ENCODE measurements at regions not wholly inside any gene's neighbourhood (a gene's known extent, or its start where the extent isn't known, plus 50 kb on each side); places are given as distances from the start of the nearest gene placed in this dataset.
"Not testable (repeated sequence)": the region's sequence is repeated elsewhere in the genome, so short reads cannot be mapped to it uniquely, and the experiment has no call there.

DNA sequence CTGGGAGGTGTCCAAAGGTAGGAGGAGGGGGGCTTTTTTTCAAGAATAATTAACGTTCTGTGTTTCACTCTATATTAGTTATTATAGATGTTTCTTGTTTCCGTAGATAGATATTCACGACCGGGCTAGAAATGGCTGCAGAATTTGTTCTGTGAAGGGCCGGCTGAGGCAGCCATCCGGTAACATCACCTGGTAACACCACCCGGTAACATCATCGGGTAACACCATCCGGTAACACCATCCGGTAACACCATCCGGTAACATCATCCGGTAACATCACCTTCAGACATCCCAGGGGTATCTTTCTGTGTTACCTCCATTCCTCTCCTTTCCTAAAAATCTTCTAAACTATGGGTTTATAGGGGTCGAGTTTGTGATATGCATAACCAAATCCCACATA is 1336.7 kb upstream of the TMEM132C start:
- no peak overlapping the region for H3K27ac ChIP-seq (ENCODE audit: low read length)
- H3K27me3 ChIP-seq (ENCODE audit: insufficient read depth, low read length) = no peaks in the 10 kb centered on the region
- no peak overlapping the region for H3K4me3 ChIP-seq (ENCODE audit: low read length)
- H3K9ac ChIP-seq (ENCODE audit: low read depth, low read length) = no peak overlapping the region
- no peaks in the 10 kb centered on the region for H3K9me3 ChIP-seq (ENCODE audit: insufficient read depth, low read depth, low read length)
- H3K36me3 ChIP-seq (ENCODE audit: insufficient read depth, low read depth, low read length) = no peaks in the 10 kb centered on the region
- H3K4me1 ChIP-seq (ENCODE audit: insufficient read depth, low read length) = no peaks in the 10 kb centered on the region

DNA sequence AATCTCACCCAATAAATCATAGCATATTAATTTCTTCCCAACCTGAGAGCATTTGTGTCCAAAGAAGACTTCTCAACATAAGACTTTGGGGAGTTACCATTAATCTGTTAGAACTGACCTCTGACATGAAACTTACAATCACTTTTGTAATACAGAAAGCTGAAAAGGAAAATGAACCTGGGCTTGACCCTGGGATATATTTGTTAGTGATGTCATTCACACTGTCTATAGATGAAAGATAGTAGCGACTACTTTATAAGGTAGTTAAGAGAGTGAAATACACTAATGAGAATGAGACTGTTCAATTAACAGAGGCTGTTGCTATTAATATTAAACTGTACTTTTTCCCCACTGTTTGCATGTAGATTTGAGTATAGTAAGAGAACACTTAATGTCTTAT is 1334.8 kb upstream of the TMEM132C start:
- H3K9ac ChIP-seq (ENCODE audit: low read depth, low read length) = no peak overlapping the region
- no peak overlapping the region for H3K27ac ChIP-seq (ENCODE audit: low read length)
- H3K9me3 ChIP-seq (ENCODE audit: insufficient read depth, low read depth, low read length) = no peaks in the 10 kb centered on the region
- no peaks in the 10 kb centered on the region for H3K36me3 ChIP-seq (ENCODE audit: insufficient read depth, low read depth, low read length)
- no peaks in the 10 kb centered on the region for H3K4me1 ChIP-seq (ENCODE audit: insufficient read depth, low read length)
- no peak overlapping the region for H3K4me3 ChIP-seq (ENCODE audit: low read length)
- H3K27me3 ChIP-seq (ENCODE audit: insufficient read depth, low read length) = no peaks in the 10 kb centered on the region

DNA sequence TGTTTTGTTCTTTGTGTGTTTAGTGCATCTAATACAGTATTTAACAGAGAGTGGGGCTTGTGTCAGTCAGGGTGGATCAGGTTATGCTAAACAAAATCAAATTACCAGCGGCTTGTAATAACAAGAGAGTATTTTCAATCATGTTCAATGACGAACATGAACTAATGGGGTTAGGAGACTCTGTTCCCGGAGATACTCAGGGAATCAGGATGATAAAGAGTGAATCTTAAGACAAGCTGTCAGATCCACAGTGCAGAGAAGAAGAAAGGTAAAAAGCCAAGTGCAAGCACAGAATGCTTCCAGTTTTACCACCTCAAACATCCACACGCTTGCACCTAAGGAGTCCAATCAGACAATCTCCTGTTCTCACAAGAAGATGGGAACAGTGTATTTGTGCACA is 1331.5 kb upstream of the TMEM132C start:
- H3K36me3 ChIP-seq (ENCODE audit: insufficient read depth, low read depth, low read length) = no peaks in the 10 kb centered on the region
- H3K27ac ChIP-seq (ENCODE audit: low read length) = no peak overlapping the region
- H3K9me3 ChIP-seq (ENCODE audit: insufficient read depth, low read depth, low read length) = no peaks in the 10 kb centered on the region
- no peaks in the 10 kb centered on the region for H3K4me1 ChIP-seq (ENCODE audit: insufficient read depth, low read length)
- H3K27me3 ChIP-seq (ENCODE audit: insufficient read depth, low read length) = no peaks in the 10 kb centered on the region
- no peak overlapping the region for H3K4me3 ChIP-seq (ENCODE audit: low read length)
- no peak overlapping the region for H3K9ac ChIP-seq (ENCODE audit: low read depth, low read length)

DNA sequence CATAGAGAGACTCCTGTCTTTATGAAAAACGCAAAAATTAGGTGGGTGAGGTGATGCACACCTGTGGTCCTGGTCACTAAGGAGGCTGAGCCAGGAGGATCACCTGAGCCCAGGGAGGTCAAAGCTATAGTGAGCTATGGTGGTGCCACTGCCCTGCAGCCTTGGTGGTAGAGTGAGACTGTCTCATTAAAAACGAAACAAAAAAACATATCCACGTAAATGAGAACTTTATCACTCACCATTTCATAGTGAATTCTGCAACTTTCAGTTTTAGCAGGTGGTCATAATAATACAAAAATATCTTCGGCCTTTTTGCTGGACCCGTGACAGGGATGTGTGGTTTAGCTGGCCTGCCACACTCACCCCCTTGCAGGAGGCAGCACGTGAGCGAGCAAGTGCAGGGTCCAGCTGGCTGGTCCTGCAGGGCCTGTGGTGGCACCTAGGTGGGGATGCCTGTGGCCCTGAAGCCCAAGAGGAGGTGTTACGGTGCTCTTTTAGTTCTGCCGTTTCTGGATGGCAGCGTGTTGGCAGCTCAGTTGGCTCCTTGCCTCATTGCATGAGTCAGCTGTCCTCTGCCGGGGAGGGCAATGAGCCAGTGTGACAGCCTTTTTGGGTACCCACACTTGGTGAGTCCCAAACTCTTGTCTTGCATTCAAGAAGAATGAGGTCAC is 1330.7 kb upstream of the TMEM132C start:
- no peaks in the 10 kb centered on the region for H3K4me1 ChIP-seq (ENCODE audit: insufficient read depth, low read length)
- no peak overlapping the region for H3K27ac ChIP-seq (ENCODE audit: low read length)
- H3K27me3 ChIP-seq (ENCODE audit: insufficient read depth, low read length) = no peaks in the 10 kb centered on the region
- H3K9me3 ChIP-seq (ENCODE audit: insufficient read depth, low read depth, low read length) = no peaks in the 10 kb centered on the region; the same call in 1 of the 2 replicates
- no peaks in the 10 kb centered on the region for H3K36me3 ChIP-seq (ENCODE audit: insufficient read depth, low read depth, low read length)
- H3K4me3 ChIP-seq (ENCODE audit: low read length) = no peak overlapping the region
- no peak overlapping the region for H3K9ac ChIP-seq (ENCODE audit: low read depth, low read length)

DNA sequence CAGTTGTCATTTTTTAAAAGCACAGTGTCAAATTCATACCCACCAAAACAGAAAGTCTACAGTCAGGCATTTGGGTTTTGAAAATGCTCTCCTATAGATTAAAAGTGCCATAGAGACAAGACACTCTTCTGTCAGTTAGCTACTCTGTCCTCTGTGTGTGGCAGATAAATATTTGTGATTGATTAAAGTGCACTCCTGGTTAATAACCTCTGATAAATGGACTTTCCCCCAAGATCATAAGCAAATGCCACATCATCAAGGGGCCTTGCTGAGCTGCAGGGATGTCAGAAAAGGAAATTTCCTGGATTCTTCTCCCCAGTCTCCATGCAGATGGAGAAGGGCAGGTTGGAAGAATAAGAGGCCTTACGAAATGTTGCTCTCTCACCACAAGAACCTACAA is 1329.5 kb upstream of the TMEM132C start:
- Histone ChIP-seq H3K9ac (ENCODE audit: low read depth, low read length) (no peak overlapping the region), H3K27me3 (ENCODE audit: insufficient read depth, low read length) (no peaks in the 10 kb centered on the region), H3K27ac (ENCODE audit: low read length) (no peak overlapping the region), H3K36me3 (ENCODE audit: insufficient read depth, low read depth, low read length) (no peaks in the 10 kb centered on the region), H3K4me3 (ENCODE audit: low read length) (no peak overlapping the region), H3K9me3 (ENCODE audit: insufficient read depth, low read depth, low read length) (peaks cover 4% of the 10 kb centered on the region; the same call in 1 of the 2 replicates), H3K4me1 (ENCODE audit: insufficient read depth, low read length) (no peaks in the 10 kb centered on the region)

DNA sequence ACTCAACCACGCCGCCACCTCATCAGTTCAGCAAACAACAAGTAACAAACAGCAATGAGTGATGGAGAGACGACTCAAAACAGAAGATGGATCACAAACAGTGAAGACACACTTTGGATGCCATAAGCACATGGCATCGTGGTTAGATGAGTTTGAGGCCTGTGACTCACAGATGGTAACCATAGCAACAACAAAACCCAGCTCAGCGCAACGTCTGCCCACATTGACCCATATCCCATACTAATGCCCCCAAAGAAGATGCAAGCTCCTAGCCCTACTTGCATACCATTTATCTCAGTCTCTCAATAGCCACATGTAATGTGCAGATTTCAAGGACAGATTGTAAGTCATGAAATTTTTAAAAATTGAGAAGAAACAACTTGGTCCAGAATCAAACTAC is 1322.3 kb upstream of the TMEM132C start:
- Histone ChIP-seq H3K4me3 (ENCODE audit: low read length) (no peak overlapping the region), H3K9ac (ENCODE audit: low read depth, low read length) (no peak overlapping the region), H3K27me3 (ENCODE audit: insufficient read depth, low read length) (no peaks in the 10 kb centered on the region), H3K36me3 (ENCODE audit: insufficient read depth, low read depth, low read length) (no peaks in the 10 kb centered on the region), H3K4me1 (ENCODE audit: insufficient read depth, low read length) (no peaks in the 10 kb centered on the region), H3K9me3 (ENCODE audit: insufficient read depth, low read depth, low read length) (peaks cover 4% of the 10 kb centered on the region; the same call in 1 of the 2 replicates), H3K27ac (ENCODE audit: low read length) (no peak overlapping the region)

DNA sequence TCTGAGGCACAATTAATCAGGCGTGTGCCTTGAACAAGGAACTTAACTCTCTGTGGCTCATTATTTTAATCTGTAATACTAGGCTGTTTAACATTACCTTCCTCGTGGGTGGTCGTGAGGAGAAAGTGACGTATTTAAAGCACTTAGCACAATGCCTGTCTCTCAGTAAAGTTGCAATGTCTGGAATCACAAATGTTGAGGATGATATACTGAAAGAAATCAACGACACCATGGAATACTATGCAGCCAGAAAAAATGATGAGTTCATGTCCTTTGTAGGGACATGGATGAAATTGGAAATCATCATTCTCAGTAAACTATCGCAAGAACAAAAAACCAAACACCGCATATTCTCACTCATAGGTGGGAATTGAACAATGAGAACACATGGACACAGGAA is 1320.0 kb upstream of the TMEM132C start:
- not testable (repeated sequence) for H3K27me3 ChIP-seq (ENCODE audit: insufficient read depth, low read length); H3K9me3 ChIP-seq (ENCODE audit: insufficient read depth, low read depth, low read length); H3K4me3 ChIP-seq (ENCODE audit: low read length); H3K27ac ChIP-seq (ENCODE audit: low read length); H3K36me3 ChIP-seq (ENCODE audit: insufficient read depth, low read depth, low read length); H3K9ac ChIP-seq (ENCODE audit: low read depth, low read length); H3K4me1 ChIP-seq (ENCODE audit: insufficient read depth, low read length)

DNA sequence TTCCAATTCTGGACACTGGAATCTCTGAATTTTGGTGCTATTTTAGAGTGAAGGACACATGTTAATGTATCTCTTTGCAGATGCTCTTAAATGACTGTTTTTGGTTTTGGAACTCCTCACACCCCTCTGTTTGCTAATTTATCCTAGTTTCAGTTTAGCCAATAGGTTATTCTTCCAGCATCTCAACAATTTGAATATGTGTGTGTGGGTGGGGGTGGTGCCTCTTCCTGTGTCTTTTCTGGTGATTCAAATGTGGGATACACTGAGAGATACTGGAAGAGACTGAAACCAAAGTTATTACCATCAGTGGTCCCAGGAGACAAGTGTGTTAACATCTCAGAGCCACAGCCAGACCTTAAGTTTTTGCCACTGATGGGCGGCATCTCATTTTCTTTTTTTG is 1317.4 kb upstream of the TMEM132C start:
- no peak overlapping the region for H3K27ac ChIP-seq (ENCODE audit: low read length)
- no peak overlapping the region for H3K4me3 ChIP-seq (ENCODE audit: low read length)
- H3K36me3 ChIP-seq (ENCODE audit: insufficient read depth, low read depth, low read length) = no peaks in the 10 kb centered on the region
- H3K9ac ChIP-seq (ENCODE audit: low read depth, low read length) = no peak overlapping the region
- H3K27me3 ChIP-seq (ENCODE audit: insufficient read depth, low read length) = no peaks in the 10 kb centered on the region
- H3K9me3 ChIP-seq (ENCODE audit: insufficient read depth, low read depth, low read length) = no peaks in the 10 kb centered on the region
- no peaks in the 10 kb centered on the region for H3K4me1 ChIP-seq (ENCODE audit: insufficient read depth, low read length)

DNA sequence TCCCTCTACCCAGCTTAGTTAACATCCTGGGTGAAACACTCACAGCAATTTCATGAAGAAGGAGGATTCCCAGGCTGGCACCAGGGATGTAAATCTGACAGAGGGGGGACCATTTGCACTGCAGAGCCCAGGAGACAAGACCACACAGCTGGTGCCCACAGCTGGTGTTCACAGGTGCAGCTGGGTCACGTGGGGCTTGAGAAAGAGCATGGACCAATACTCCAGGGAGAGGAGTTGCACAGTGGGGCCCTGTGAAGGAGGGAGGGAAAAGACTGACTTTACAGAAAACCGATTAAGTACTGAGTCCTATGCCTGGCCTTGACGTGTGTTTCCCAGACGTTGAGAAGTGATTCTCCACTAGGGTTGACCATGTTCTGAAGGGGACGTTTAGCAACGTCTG is 1316.7 kb upstream of the TMEM132C start:
- Histone ChIP-seq H3K27me3 (ENCODE audit: insufficient read depth, low read length) (no peaks in the 10 kb centered on the region), H3K9ac (ENCODE audit: low read depth, low read length) (no peak overlapping the region), H3K27ac (ENCODE audit: low read length) (no peak overlapping the region), H3K9me3 (ENCODE audit: insufficient read depth, low read depth, low read length) (no peaks in the 10 kb centered on the region), H3K4me3 (ENCODE audit: low read length) (no peak overlapping the region), H3K36me3 (ENCODE audit: insufficient read depth, low read depth, low read length) (no peaks in the 10 kb centered on the region), H3K4me1 (ENCODE audit: insufficient read depth, low read length) (no peaks in the 10 kb centered on the region)

DNA sequence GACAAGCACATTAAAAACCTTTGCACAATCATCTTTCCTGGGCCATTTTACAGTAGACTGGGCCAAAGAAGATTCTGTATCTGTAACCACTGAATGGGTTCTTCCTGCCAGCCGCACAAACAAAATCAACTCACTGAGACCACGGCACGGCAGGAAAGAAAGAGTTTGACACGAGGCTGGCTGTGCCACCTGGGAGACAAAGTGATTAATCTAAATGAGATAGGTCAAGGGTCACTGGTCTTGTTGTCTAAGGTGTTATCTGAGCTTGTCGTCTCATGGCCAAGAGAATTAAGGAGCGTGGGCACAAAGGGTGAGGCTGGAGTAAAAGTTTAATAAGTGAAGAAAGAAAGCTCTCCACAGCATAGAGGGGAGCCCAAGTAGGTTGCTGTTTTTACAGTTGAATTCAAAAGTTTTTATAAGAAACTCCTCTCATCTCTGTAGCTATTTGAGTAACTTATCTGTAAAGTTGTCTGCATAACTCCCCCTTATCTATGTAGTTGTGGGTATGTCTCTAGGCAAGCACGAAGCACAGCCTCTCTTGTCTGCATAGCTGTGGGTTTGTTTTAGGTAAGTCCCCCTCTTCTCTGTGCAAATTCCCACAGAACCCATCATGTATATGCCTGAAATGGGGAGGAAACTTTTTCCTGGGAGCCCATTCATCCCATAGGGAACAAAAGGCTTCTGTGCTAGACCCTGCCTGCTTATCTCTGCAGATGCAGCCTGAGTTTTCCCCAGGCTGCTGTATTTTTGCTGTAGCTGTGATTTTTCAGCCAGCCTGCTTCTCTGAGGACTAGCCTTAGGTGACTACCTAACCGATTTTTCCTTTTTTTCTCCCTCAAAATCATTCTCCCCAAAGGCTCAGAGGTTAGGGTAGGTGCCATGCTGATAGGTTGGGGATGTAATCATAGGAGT is 1314.6 kb upstream of the TMEM132C start:
- Histone ChIP-seq H3K27me3 (ENCODE audit: insufficient read depth, low read length) (no peaks in the 10 kb centered on the region), H3K9ac (ENCODE audit: low read depth, low read length) (no peak overlapping the region), H3K36me3 (ENCODE audit: insufficient read depth, low read depth, low read length) (no peaks in the 10 kb centered on the region), H3K27ac (ENCODE audit: low read length) (no peak overlapping the region), H3K9me3 (ENCODE audit: insufficient read depth, low read depth, low read length) (no peaks in the 10 kb centered on the region), H3K4me3 (ENCODE audit: low read length) (no peak overlapping the region), H3K4me1 (ENCODE audit: insufficient read depth, low read length) (no peaks in the 10 kb centered on the region)

DNA sequence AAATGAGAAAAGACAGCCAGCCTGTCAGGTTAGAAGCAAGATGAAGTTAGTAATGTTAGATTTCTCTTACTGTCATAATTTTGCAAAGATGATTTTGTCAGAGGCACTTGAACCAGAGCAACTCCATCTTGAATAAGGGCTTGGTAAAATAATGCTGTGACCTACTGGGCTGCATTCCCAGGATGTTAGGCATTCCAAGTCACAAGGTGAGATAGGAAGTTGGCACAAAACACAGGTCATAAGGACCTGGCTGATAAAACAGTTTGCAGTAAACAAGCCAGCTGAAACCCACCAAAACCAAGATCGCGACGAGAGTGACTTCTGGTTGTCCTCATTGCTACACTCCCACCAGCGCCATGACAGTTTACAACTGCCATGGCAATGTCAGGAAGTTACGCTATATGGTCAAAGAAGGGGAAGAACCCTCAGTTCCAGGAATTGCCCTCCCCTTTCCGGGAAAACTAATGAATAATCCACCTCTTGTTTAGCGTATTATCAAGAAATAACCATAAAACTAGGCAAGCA is 1313.5 kb upstream of the TMEM132C start:
- Histone ChIP-seq H3K27me3 (ENCODE audit: insufficient read depth, low read length) (no peaks in the 10 kb centered on the region), H3K27ac (ENCODE audit: low read length) (no peak overlapping the region), H3K9ac (ENCODE audit: low read depth, low read length) (no peak overlapping the region), H3K4me3 (ENCODE audit: low read length) (no peak overlapping the region), H3K4me1 (ENCODE audit: insufficient read depth, low read length) (no peaks in the 10 kb centered on the region), H3K36me3 (ENCODE audit: insufficient read depth, low read depth, low read length) (no peaks in the 10 kb centered on the region), H3K9me3 (ENCODE audit: insufficient read depth, low read depth, low read length) (no peaks in the 10 kb centered on the region)

DNA sequence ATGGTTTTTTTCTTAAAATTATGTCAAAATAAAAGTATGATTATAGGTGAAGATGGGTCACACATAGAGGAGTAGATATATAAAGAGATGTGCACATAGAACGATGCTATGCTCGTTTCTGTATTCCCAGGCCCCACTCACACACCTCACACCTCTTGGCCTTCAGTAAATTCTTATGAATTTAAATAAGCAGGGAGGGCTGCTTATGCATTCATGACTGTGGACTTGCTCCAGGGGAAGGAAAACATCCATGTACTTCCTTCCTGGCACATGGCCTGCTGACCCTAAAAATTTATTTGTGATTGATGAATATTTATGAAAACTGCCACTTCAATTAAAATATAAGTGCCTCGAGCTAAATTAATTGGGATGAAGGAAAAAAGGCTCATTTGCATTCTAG is 1306.7 kb upstream of the TMEM132C start:
- no peaks in the 10 kb centered on the region for H3K27me3 ChIP-seq (ENCODE audit: insufficient read depth, low read length)
- no peak overlapping the region for H3K27ac ChIP-seq (ENCODE audit: low read length)
- no peak overlapping the region for H3K4me3 ChIP-seq (ENCODE audit: low read length)
- H3K4me1 ChIP-seq (ENCODE audit: insufficient read depth, low read length) = no peaks in the 10 kb centered on the region
- no peak overlapping the region for H3K9ac ChIP-seq (ENCODE audit: low read depth, low read length)
- no peaks in the 10 kb centered on the region for H3K9me3 ChIP-seq (ENCODE audit: insufficient read depth, low read depth, low read length)
- no peaks in the 10 kb centered on the region for H3K36me3 ChIP-seq (ENCODE audit: insufficient read depth, low read depth, low read length)

Measured in iPS-20b (cell line).